A673 (cell line): ENCODE measurements at regions not wholly inside any gene's neighbourhood (a gene's known extent, or its start where the extent isn't known, plus 50 kb on each side); places are given as distances from the start of the nearest gene placed in this dataset.

Experiments used
- BruUV-seq: library from RNA; stranded (reverse); fragments of 400-500 nt; replicated peaks from 2 replicates; lab custom pipeline; 2021; lab: Mats Ljungman, UMichigan
- CTCF ChIA-PET: fragments of 300-600 bp; sonication (Branson Sonifier 250); formaldehyde crosslinking; loops from one replicate; lab custom pipeline; 2022; ENCODE audit warnings: antibody characterized with exemption; lab: Charles Lee
- POLR2A ChIA-PET: fragments of 300-600 bp; sonication (Branson Sonifier 250); formaldehyde crosslinking; loops from one replicate; lab custom pipeline; 2022; ENCODE audit warnings: antibody characterized with exemption; ENCODE audit not compliant: low non-redundant PET; lab: Charles Lee
- DNase-seq: peaks from one replicate; pipeline ENCODE4 v3.0.0-alpha.2; 2015; ENCODE audit warnings: low spot score
- H3K27ac ChIP-seq: fragments of 200-600 bp; sonication (generic); 2 replicates; pipeline ENCODE4 v1.5.1; 2016; ENCODE audit warnings: mixed run types, low read depth, mild to moderate bottlenecking, mixed read lengths, antibody characterized with exemption, low read length; ENCODE audit not compliant: poor library complexity, severe bottlenecking
- H3K27me3 ChIP-seq: fragments of 200-600 bp; sonication (generic); replicated peaks from 2 replicates; pipeline ENCODE4 v1.6.1; 2017; ENCODE audit warnings: mixed run types, low read depth, mild to moderate bottlenecking, mixed read lengths, antibody characterized with exemption, low read length; ENCODE audit not compliant: insufficient read depth, poor library complexity
- H3K36me3 ChIP-seq: fragments of 200-600 bp; sonication (generic); 2 replicates; pipeline ENCODE4 v1.6.1; 2016; ENCODE audit warnings: mixed run types, mild to moderate bottlenecking, mixed read lengths, antibody characterized with exemption, low read length; ENCODE audit not compliant: insufficient read depth, poor library complexity, severe bottlenecking
- H3K4me1 ChIP-seq: fragments of 200-600 bp; sonication (generic); 2 replicates; pipeline ENCODE4 v1.6.1; 2017; ENCODE audit warnings: mixed run types, mild to moderate bottlenecking, mixed read lengths, antibody characterized with exemption, low read length; ENCODE audit not compliant: insufficient read depth, poor library complexity, severe bottlenecking
- H3K4me3 ChIP-seq: fragments of 200-600 bp; sonication (generic); 2 replicates; pipeline ENCODE4 v1.5.1; 2016; ENCODE audit warnings: low read depth, mixed run types, mild to moderate bottlenecking, mixed read lengths, low read length; ENCODE audit not compliant: poor library complexity, severe bottlenecking
- H3K9me3 ChIP-seq: fragments of 200-600 bp; sonication (generic); 2 replicates; pipeline ENCODE4 v1.6.1; 2016; ENCODE audit warnings: mixed run types, low read depth, mild to moderate bottlenecking, mixed read lengths, antibody characterized with exemption, low read length; ENCODE audit not compliant: poor library complexity, severe bottlenecking
- CTCF ChIP-seq: fragments of 300-800, 200-600 bp; sonication (generic); conservative IDR thresholded peaks from 2 replicates; pipeline ENCODE4 v1.5.1; 2017; ENCODE audit warnings: low read depth, mild to moderate bottlenecking, antibody characterized with exemption, low read length, moderate library complexity, mixed read lengths
- EZH2 ChIP-seq: fragments of 200-600 bp; sonication (generic); IDR thresholded peaks from 2 replicates; pipeline ENCODE4 v1.6.1; 2017; ENCODE audit warnings: borderline replicate concordance, low read depth, mild to moderate bottlenecking, mixed read lengths, antibody characterized with exemption, low read length; ENCODE audit not compliant: poor library complexity, severe bottlenecking
- intact Hi-C: fragments of 100-400 bp; cut with micrococcal nuclease; formaldehyde crosslinking; loops from one replicate; pipeline ENCODE4 v1.10.0; 2022; ENCODE audit not compliant: unreplicated experiment

GRCh38 chr11:119934866-119935265 lies 203.0 kb downstream of the TRIM29 start:
- H3K4me3 ChIP-seq: no peak overlapping the region
- no peaks in the 10 kb centered on the region for H3K4me1 ChIP-seq
- intact Hi-C loops: no loop called here
- CTCF ChIA-PET: no interaction called here
- H3K36me3 ChIP-seq: no peaks in the 10 kb centered on the region
- H3K27ac ChIP-seq: no peak overlapping the region
- no TSS peak for BruUV-seq
- no peak for TF ChIP-seq CTCF
- TF ChIP-seq EZH2: no peak
- no peaks in the 10 kb centered on the region for H3K9me3 ChIP-seq
- no peak for DNase-seq
- POLR2A ChIA-PET: no interaction called here
- peaks cover 48% of the 10 kb centered on the region for H3K27me3 ChIP-seq

GRCh38 chr11:119934267-119934666 lies 203.6 kb downstream of the TRIM29 start:
- BruUV-seq: no TSS peak
- Histone ChIP-seq H3K27me3 (peaks cover 54% of the 10 kb centered on the region), H3K9me3 (no peaks in the 10 kb centered on the region), H3K36me3 (no peaks in the 10 kb centered on the region), H3K4me1 (no peaks in the 10 kb centered on the region), H3K27ac (no peak overlapping the region), H3K4me3 (no peak overlapping the region)
- intact Hi-C loops: no loop called here
- no peak for DNase-seq
- CTCF ChIA-PET: no interaction called here
- TF ChIP-seq EZH2: no peak
- TF ChIP-seq CTCF: no peak
- POLR2A ChIA-PET: no interaction called here

GRCh38 chr11:119933584-119933983 lies 204.3 kb downstream of the TRIM29 start:
- no peaks in the 10 kb centered on the region for H3K9me3 ChIP-seq
- peaks cover 55% of the 10 kb centered on the region for H3K27me3 ChIP-seq
- H3K27ac ChIP-seq: no peak overlapping the region
- no peaks in the 10 kb centered on the region for H3K4me1 ChIP-seq
- TF ChIP-seq CTCF (no peak), EZH2 (no peak)
- H3K4me3 ChIP-seq: no peak overlapping the region
- H3K36me3 ChIP-seq: no peaks in the 10 kb centered on the region
- DNase-seq: no peak
- intact Hi-C loops: no loop called here
- BruUV-seq: no TSS peak
- ChIA-PET CTCF (no interaction called here), POLR2A (no interaction called here)
